ENCODE measurements at regions not wholly inside any gene's neighbourhood (a gene's known extent, or its start where the extent isn't known, plus 50 kb on each side); places are given as distances from the start of the nearest gene placed in this dataset.

DNA sequence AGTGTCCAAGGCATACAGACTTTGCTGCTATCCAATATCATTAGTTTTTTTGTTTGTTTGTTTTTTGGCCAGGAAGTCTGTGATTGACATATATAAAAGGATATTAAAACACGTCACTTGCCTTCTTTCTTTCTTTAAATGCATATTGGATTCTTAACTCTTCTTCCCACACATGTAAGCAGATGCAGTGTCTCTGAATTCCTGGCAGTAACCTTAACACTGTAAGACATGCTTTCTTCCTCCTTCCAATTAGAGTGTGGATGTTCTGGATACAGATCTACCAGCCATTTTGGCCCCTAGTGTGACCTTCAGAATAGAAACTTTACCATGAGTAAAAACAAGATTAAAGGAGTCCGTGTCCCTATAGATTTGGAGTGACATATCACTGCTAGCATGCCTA lies 967.4 kb upstream of the PRR20A start:
- CTCF ChIA-PET, result no interaction called here
- ATAC-seq, result no peak
- Mint-ChIP-seq H3K27me3 (ENCODE audit: low read depth) (no peaks in the 10 kb centered on the region), H3K9me3 (peaks cover 4% of the 10 kb centered on the region; the same call in 1 of the 2 replicates), H3K4me1 (peaks cover 14% of the 10 kb centered on the region), H3K27ac (no peak overlapping the region), H3K36me3 (peaks cover under 1% of the 10 kb centered on the region), H3K4me3 (no peak overlapping the region)
- POLR2A ChIA-PET, result no interaction called here
- TF ChIP-seq ZNF396 (CRISPR knock-in tag; IDR thresholded peaks at IDR 0.05; ENCODE audit: borderline replicate concordance), result no peak
- TF ChIP-seq, protein P1, sequence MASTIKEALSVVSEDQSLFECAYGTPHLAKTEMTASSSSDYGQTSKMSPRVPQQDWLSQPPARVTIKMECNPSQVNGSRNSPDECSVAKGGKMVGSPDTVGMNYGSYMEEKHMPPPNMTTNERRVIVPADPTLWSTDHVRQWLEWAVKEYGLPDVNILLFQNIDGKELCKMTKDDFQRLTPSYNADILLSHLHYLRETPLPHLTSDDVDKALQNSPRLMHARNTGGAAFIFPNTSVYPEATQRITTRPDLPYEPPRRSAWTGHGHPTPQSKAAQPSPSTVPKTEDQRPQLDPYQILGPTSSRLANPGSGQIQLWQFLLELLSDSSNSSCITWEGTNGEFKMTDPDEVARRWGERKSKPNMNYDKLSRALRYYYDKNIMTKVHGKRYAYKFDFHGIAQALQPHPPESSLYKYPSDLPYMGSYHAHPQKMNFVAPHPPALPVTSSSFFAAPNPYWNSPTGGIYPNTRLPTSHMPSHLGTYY (CRISPR knock-in tag; IDR thresholded peaks at IDR 0.05), result no peak
- TF ChIP-seq GRHL2 (CRISPR knock-in tag; IDR thresholded peaks at IDR 0.05; ENCODE audit: insufficient replicate concordance, severe bottlenecking), result no peak
- TF ChIP-seq MXD4 (CRISPR knock-in tag; IDR thresholded peaks at IDR 0.05; ENCODE audit: borderline replicate concordance), result no peak
- TF ChIP-seq, protein P2, sequence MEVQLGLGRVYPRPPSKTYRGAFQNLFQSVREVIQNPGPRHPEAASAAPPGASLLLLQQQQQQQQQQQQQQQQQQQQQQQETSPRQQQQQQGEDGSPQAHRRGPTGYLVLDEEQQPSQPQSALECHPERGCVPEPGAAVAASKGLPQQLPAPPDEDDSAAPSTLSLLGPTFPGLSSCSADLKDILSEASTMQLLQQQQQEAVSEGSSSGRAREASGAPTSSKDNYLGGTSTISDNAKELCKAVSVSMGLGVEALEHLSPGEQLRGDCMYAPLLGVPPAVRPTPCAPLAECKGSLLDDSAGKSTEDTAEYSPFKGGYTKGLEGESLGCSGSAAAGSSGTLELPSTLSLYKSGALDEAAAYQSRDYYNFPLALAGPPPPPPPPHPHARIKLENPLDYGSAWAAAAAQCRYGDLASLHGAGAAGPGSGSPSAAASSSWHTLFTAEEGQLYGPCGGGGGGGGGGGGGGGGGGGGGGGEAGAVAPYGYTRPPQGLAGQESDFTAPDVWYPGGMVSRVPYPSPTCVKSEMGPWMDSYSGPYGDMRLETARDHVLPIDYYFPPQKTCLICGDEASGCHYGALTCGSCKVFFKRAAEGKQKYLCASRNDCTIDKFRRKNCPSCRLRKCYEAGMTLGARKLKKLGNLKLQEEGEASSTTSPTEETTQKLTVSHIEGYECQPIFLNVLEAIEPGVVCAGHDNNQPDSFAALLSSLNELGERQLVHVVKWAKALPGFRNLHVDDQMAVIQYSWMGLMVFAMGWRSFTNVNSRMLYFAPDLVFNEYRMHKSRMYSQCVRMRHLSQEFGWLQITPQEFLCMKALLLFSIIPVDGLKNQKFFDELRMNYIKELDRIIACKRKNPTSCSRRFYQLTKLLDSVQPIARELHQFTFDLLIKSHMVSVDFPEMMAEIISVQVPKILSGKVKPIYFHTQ (CRISPR knock-in tag; IDR thresholded peaks at IDR 0.05), result no peak
- TF ChIP-seq FOXJ3 (CRISPR knock-in tag; IDR thresholded peaks at IDR 0.05; ENCODE audit: borderline replicate concordance), result no peak
- TF ChIP-seq ZNF317 (CRISPR knock-in tag; IDR thresholded peaks at IDR 0.05; ENCODE audit: borderline replicate concordance, low read depth), result no peak
- TF ChIP-seq ETV6 (CRISPR knock-in tag; IDR thresholded peaks at IDR 0.05), result no peak
- TF ChIP-seq ATF1 (CRISPR knock-in tag; IDR thresholded peaks at IDR 0.05), result no peak
- no peak for TF ChIP-seq GTF2I (CRISPR knock-in tag; conservative IDR thresholded peaks at IDR 0.05)
- no peak for TF ChIP-seq ZNF121 (CRISPR knock-in tag; IDR thresholded peaks at IDR 0.05)
- TF ChIP-seq, protein P3, sequence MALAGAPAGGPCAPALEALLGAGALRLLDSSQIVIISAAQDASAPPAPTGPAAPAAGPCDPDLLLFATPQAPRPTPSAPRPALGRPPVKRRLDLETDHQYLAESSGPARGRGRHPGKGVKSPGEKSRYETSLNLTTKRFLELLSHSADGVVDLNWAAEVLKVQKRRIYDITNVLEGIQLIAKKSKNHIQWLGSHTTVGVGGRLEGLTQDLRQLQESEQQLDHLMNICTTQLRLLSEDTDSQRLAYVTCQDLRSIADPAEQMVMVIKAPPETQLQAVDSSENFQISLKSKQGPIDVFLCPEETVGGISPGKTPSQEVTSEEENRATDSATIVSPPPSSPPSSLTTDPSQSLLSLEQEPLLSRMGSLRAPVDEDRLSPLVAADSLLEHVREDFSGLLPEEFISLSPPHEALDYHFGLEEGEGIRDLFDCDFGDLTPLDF (CRISPR knock-in tag; IDR thresholded peaks at IDR 0.05), result no peak
- DNase-seq (ENCODE audit: low spot score), result no peak

DNA sequence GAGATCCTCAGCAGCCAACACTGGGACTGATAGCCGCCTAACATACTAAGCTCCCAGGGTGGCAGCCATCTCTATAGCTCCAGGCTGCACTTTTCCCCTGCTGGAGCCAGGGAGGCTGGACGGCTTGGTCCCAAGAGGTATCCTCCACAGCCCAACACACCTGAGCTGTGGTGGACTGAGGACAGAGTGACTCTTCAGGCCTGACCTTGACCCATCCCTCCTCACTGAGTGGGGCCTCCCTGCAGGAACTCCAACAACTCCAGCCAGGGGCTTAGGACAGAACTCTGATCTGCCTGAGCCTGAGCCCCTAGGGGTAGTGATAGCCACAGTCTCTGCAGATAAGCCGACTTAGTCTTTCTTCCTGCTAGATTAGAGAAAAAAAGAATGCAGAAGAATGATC lies 958.1 kb upstream of the PRR20A start:
- Mint-ChIP-seq H3K36me3 (peaks cover 5% of the 10 kb centered on the region), H3K27me3 (ENCODE audit: low read depth) (no peaks in the 10 kb centered on the region; the same call in 1 of the 2 replicates), H3K9me3 (peaks cover 21% of the 10 kb centered on the region), H3K27ac (no peak overlapping the region), H3K4me1 (no peaks in the 10 kb centered on the region), H3K4me3 (no peak overlapping the region)
- ATAC-seq (no peak), DNase-seq (ENCODE audit: low spot score) (no peak)
- POLR2A ChIA-PET, result no interaction called here
- TF ChIP-seq, protein P4, sequence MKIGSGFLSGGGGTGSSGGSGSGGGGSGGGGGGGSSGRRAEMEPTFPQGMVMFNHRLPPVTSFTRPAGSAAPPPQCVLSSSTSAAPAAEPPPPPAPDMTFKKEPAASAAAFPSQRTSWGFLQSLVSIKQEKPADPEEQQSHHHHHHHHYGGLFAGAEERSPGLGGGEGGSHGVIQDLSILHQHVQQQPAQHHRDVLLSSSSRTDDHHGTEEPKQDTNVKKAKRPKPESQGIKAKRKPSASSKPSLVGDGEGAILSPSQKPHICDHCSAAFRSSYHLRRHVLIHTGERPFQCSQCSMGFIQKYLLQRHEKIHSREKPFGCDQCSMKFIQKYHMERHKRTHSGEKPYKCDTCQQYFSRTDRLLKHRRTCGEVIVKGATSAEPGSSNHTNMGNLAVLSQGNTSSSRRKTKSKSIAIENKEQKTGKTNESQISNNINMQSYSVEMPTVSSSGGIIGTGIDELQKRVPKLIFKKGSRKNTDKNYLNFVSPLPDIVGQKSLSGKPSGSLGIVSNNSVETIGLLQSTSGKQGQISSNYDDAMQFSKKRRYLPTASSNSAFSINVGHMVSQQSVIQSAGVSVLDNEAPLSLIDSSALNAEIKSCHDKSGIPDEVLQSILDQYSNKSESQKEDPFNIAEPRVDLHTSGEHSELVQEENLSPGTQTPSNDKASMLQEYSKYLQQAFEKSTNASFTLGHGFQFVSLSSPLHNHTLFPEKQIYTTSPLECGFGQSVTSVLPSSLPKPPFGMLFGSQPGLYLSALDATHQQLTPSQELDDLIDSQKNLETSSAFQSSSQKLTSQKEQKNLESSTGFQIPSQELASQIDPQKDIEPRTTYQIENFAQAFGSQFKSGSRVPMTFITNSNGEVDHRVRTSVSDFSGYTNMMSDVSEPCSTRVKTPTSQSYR (CRISPR knock-in tag; IDR thresholded peaks at IDR 0.05), result no peak
- TF ChIP-seq TCF7 (CRISPR knock-in tag; IDR thresholded peaks at IDR 0.05; ENCODE audit: low read depth), result no peak
- no peak for TF ChIP-seq ZNF121 (CRISPR knock-in tag; IDR thresholded peaks at IDR 0.05)
- TF ChIP-seq, protein P5, sequence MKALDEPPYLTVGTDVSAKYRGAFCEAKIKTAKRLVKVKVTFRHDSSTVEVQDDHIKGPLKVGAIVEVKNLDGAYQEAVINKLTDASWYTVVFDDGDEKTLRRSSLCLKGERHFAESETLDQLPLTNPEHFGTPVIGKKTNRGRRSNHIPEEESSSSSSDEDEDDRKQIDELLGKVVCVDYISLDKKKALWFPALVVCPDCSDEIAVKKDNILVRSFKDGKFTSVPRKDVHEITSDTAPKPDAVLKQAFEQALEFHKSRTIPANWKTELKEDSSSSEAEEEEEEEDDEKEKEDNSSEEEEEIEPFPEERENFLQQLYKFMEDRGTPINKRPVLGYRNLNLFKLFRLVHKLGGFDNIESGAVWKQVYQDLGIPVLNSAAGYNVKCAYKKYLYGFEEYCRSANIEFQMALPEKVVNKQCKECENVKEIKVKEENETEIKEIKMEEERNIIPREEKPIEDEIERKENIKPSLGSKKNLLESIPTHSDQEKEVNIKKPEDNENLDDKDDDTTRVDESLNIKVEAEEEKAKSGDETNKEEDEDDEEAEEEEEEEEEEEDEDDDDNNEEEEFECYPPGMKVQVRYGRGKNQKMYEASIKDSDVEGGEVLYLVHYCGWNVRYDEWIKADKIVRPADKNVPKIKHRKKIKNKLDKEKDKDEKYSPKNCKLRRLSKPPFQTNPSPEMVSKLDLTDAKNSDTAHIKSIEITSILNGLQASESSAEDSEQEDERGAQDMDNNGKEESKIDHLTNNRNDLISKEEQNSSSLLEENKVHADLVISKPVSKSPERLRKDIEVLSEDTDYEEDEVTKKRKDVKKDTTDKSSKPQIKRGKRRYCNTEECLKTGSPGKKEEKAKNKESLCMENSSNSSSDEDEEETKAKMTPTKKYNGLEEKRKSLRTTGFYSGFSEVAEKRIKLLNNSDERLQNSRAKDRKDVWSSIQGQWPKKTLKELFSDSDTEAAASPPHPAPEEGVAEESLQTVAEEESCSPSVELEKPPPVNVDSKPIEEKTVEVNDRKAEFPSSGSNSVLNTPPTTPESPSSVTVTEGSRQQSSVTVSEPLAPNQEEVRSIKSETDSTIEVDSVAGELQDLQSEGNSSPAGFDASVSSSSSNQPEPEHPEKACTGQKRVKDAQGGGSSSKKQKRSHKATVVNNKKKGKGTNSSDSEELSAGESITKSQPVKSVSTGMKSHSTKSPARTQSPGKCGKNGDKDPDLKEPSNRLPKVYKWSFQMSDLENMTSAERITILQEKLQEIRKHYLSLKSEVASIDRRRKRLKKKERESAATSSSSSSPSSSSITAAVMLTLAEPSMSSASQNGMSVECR (CRISPR knock-in tag; IDR thresholded peaks at IDR 0.05; ENCODE audit: borderline replicate concordance), result no peak
- CTCF ChIA-PET, result no interaction called here
